K562 (cell line): ENCODE measurements at regions not wholly inside any gene's neighbourhood (a gene's known extent, or its start where the extent isn't known, plus 50 kb on each side); places are given as distances from the start of the nearest gene placed in this dataset.

Experiments
- ATAC-seq: fragments of 200-7000 bp; cut with Tn5 transposase; 3 replicates; pipeline ENCODE4 v1.9.1; 2020; ENCODE audit warnings: moderate library complexity
- BruUV-seq: library from RNA; stranded (reverse); fragments of 400-500 nt; replicated peaks from 2 replicates; lab custom pipeline; 2021; lab: Mats Ljungman, UMichigan
- CTCF ChIA-PET: fragments of 300-600 bp; formaldehyde crosslinking; extraction: SDS; loops from one replicate; lab custom pipeline; 2021; ENCODE audit warnings: low intra/inter-chr PET ratio; lab: Yijun Ruan, JAX
- POLR2A ChIA-PET: fragments of 300-600, 350-650 bp; sonication (Branson Sonifier 250); formaldehyde crosslinking; extraction: SDS; loops from one replicate; lab custom pipeline; 2021; ENCODE audit warnings: antibody characterized with exemption, inconsistent platforms; lab: Yijun Ruan, JAX
- DNase-seq, 4 experiments: peaks; one replicate each; pipeline versions ENCODE4 v3.0.0 to v3.0.0-alpha.2; 2011 to 2018; ENCODE audit warnings: low spot score in 3 of 4, mixed read lengths in 3 of 4; ENCODE audit errors: extremely low read depth in 1 of 4
- FAIRE-seq: peaks from 2 replicates; lab custom pipeline; 2011; peaks lifted over from hg19 to GRCh38; lab: Jason Lieb, UNC
- H2AFZ ChIP-seq: 2 replicates; pipeline ENCODE4 v1.6.0; 2011; ENCODE audit warnings: low read depth, low read length, control low read depth, inconsistent platforms
- H3K27ac ChIP-seq: fragments of 200-600 bp; 3 replicates; pipeline ENCODE4 v1.8.0; 2011; ENCODE audit warnings: low read depth, mild to moderate bottlenecking, control low read depth, inconsistent platforms, low read length, moderate library complexity, mixed read lengths; ENCODE audit errors: extremely low read depth
- H3K27me3 ChIP-seq, 2 experiments: fragments of 300-600 bp in 1 of 2; 2 replicates in 1 of 2; 3 replicates in 1 of 2; pipeline versions ENCODE4 v1.6.0 to v1.8.0; 2011; ENCODE audit warnings: inconsistent platforms in 2 of 2, low read length in 2 of 2, mild to moderate bottlenecking in 1 of 2, mixed read lengths in 1 of 2, moderate library complexity in 1 of 2; ENCODE audit not compliant: control insufficient read depth in 2 of 2, insufficient read depth in 2 of 2
- H3K36me3 ChIP-seq: fragments of 300-600 bp; 3 replicates; pipeline ENCODE4 v1.8.0; 2011; ENCODE audit warnings: mild to moderate bottlenecking, low read length, inconsistent platforms; ENCODE audit not compliant: control insufficient read depth, insufficient read depth
- H3K4me1 ChIP-seq, 2 experiments: fragments of 200-600 bp in 1 of 2; replicated peaks in 1 of 2; 2 replicates in 1 of 2; 3 replicates in 1 of 2; pipeline versions ENCODE4 v1.5.1 to v1.8.0; 2011; ENCODE audit warnings: inconsistent platforms in 2 of 2, low read length in 2 of 2, mild to moderate bottlenecking in 1 of 2, mixed read lengths in 1 of 2, moderate library complexity in 1 of 2; ENCODE audit not compliant: control insufficient read depth in 2 of 2, insufficient read depth in 2 of 2
- H3K4me2 ChIP-seq: 2 replicates; pipeline ENCODE4 v1.6.1; 2011; ENCODE audit warnings: low read length, control low read depth, inconsistent platforms, mixed read lengths; ENCODE audit not compliant: insufficient read depth
- H3K4me3 ChIP-seq: fragments of 200-600 bp; sonication (generic), shearing (Covaris generic); 2 replicates; pipeline ENCODE4 v1.5.1; 2016; ENCODE audit warnings: control low read depth, inconsistent platforms
- H3K79me2 ChIP-seq: fragments of 200-600 bp; 3 replicates; pipeline ENCODE4 v1.8.0; 2011; ENCODE audit warnings: low read length, inconsistent platforms; ENCODE audit not compliant: control insufficient read depth, insufficient read depth
- H3K9ac ChIP-seq, 2 experiments: 2 replicates each; pipeline versions ENCODE4 v1.6.0 to v1.6.1; 2011; ENCODE audit warnings: low read depth in 2 of 2, low read length in 2 of 2, control low read depth in 1 of 2, inconsistent platforms in 1 of 2, mild to moderate bottlenecking in 1 of 2, mixed read lengths in 1 of 2; ENCODE audit not compliant: insufficient read depth in 1 of 2
- H3K9me1 ChIP-seq: one replicate; pipeline ENCODE4 v1.6.0; 2011; ENCODE audit warnings: inconsistent platforms, mild to moderate bottlenecking, low read length, moderate library complexity; ENCODE audit not compliant: control insufficient read depth, insufficient read depth
- H3K9me3 ChIP-seq: replicated peaks from 2 replicates; pipeline ENCODE4 v1.5.1; 2011; ENCODE audit warnings: low read depth, low read length, inconsistent platforms; ENCODE audit not compliant: control insufficient read depth, insufficient read depth
- H4K20me1 ChIP-seq: replicated peaks from 2 replicates; pipeline ENCODE4 v1.6.1; 2011; ENCODE audit warnings: low read length, inconsistent platforms, mixed read lengths; ENCODE audit not compliant: control insufficient read depth, insufficient read depth
- BCL6 ChIP-seq: fragments of 250-450 bp; sonication (Bioruptor Pico); IDR thresholded peaks from 2 replicates; pipeline ENCODE4 v1.4.0; 2020
- DDX20 ChIP-seq: fragments of 450-650 bp; IDR thresholded peaks from 2 replicates; pipeline ENCODE4 v1.6.1; 2016; ENCODE audit warnings: missing genetic modification characterization, low read depth, mild to moderate bottlenecking, missing compliant biosample characterization, moderate library complexity
- GTF2A2 ChIP-seq: IDR thresholded peaks from 2 replicates; pipeline ENCODE4 v1.6.1; 2016; ENCODE audit warnings: mild to moderate bottlenecking, missing genetic modification characterization, missing compliant biosample characterization
- GTF2F1 ChIP-seq: IDR thresholded peaks from 2 replicates; pipeline ENCODE4 v1.6.1; 2011; ENCODE audit warnings: low read depth, low read length, improper control_type of control experiment
- JUNB ChIP-seq: fragments of 450-650 bp; formaldehyde crosslinking; conservative IDR thresholded peaks from 2 replicates; pipeline ENCODE4 v1.4.0; 2020; ENCODE audit warnings: mild to moderate bottlenecking
- MCM7 ChIP-seq, 2 experiments: fragments of 450-650 bp; IDR thresholded peaks; 2 replicates each; pipeline ENCODE4 v1.6.1; 2016 to 2018
- MTA1 ChIP-seq: fragments of 450-650 bp; IDR thresholded peaks from 2 replicates; pipeline ENCODE4 v1.6.1; 2017; ENCODE audit warnings: borderline replicate concordance
- NCOA2 ChIP-seq, 2 experiments: fragments of 450-650 bp; IDR thresholded peaks; 2 replicates each; pipeline ENCODE4 v1.6.1; 2018; ENCODE audit warnings: mild to moderate bottlenecking in 2 of 2, moderate library complexity in 1 of 2; ENCODE audit not compliant: partially characterized antibody in 2 of 2
- SREBF2 ChIP-seq: sonication (generic); formaldehyde crosslinking; IDR thresholded peaks from 2 replicates; pipeline ENCODE4 v1.4.0; 2020; ENCODE audit warnings: mild to moderate bottlenecking, missing genetic modification reagents
- TAL1 ChIP-seq: fragments of 450-650 bp; IDR thresholded peaks from 2 replicates; pipeline ENCODE4 v1.6.1; 2016; ENCODE audit warnings: mild to moderate bottlenecking
- TEAD1 ChIP-seq, 2 experiments: fragments of 450-650 bp in 1 of 2; sonication (generic) in 1 of 2; formaldehyde crosslinking; IDR thresholded peaks; 2 replicates each; pipeline versions ENCODE4 v1.4.0 to v1.8.0; 2020 to 2022; ENCODE audit warnings: mild to moderate bottlenecking in 2 of 2, missing genetic modification reagents in 1 of 2
- ZNF12 ChIP-seq: sonication (generic); formaldehyde crosslinking; IDR thresholded peaks from 2 replicates; pipeline ENCODE4 v1.4.0; 2020; ENCODE audit warnings: mild to moderate bottlenecking, missing genetic modification reagents
- ZNF41 ChIP-seq: fragments of 250-450 bp; sonication (Bioruptor Pico); conservative IDR thresholded peaks from 2 replicates; pipeline ENCODE4 v1.4.0; 2020; ENCODE audit warnings: mild to moderate bottlenecking
- ZNF778 ChIP-seq: fragments of 450-650 bp; formaldehyde crosslinking; IDR thresholded peaks from 2 replicates; pipeline ENCODE4 v1.4.0; 2020; ENCODE audit warnings: mild to moderate bottlenecking, moderate library complexity
- WGBS: fragments of 100-300 bp; shearing (Covaris generic); methylation state at CpG from one replicate; pipeline ENCODE4 v1.1.6; 2016; ENCODE audit warnings: low coverage, mixed read lengths; ENCODE audit not compliant: insufficient coverage; ENCODE audit errors: missing lambda C conversion rate; 5-methylcytosine and 5-hydroxymethylcytosine counted together
- in situ Hi-C: fragments of 300-500 bp; cut with MboI; formaldehyde crosslinking; loops from 4 replicates; pipeline ENCODE4 v1.15.0; 2018; ENCODE audit warnings: inconsistent platforms, mixed read lengths
- intact Hi-C: fragments of 100-400 bp; cut with micrococcal nuclease; formaldehyde crosslinking; loops from 2 replicates; pipeline ENCODE4 v1.14.2; 2022
- TF ChIP-seq, protein P1 (sequence below): fragments of 200-800 bp; sonication (Bioruptor generic); IDR thresholded peaks from 2 replicates; pipeline ENCODE4 v1.6.1; 2017; ENCODE audit warnings: missing genetic modification characterization, missing compliant biosample characterization
- TF ChIP-seq, protein P2 (sequence below): sonication (generic); formaldehyde crosslinking; IDR thresholded peaks from 2 replicates; pipeline ENCODE4 v1.8.1; 2023; ENCODE audit warnings: mild to moderate bottlenecking, missing genetic modification reagents
- TF ChIP-seq, protein P3 (sequence below): fragments of 450-650 bp; IDR thresholded peaks from 2 replicates; pipeline ENCODE4 v1.7.1; 2018; ENCODE audit warnings: mild to moderate bottlenecking, low read depth; ENCODE audit not compliant: partially characterized antibody

DNA sequence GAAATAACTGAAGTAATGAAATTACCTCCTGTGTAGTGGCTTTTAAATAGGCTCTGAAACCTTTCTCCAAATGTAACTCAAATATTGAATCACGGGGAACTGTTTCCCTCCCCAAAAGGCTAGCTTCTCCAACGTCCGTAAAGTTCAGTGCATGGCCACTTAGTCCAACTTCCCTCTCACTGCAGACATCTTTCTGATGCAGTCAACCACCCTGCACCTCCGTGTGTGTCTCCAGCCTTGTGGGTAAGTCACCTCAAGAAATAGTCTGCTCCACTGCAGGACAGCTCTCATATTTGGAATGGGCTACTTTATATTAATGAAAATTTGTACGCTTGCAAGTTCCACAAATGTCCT, 152.5 kb upstream of the CYRIA start (continued):
- TF ChIP-seq TAL1 (no peak), MCM7 (IDR thresholded peaks at IDR 0.05) (no peak), JUNB (CRISPR knock-in tag) (no peak), GTF2A2 (tag) (no peak), ZNF12 (no peak), BCL6 (CRISPR knock-in tag) (no peak), DDX20 (tag) (no peak)
- TF ChIP-seq, protein P1, sequence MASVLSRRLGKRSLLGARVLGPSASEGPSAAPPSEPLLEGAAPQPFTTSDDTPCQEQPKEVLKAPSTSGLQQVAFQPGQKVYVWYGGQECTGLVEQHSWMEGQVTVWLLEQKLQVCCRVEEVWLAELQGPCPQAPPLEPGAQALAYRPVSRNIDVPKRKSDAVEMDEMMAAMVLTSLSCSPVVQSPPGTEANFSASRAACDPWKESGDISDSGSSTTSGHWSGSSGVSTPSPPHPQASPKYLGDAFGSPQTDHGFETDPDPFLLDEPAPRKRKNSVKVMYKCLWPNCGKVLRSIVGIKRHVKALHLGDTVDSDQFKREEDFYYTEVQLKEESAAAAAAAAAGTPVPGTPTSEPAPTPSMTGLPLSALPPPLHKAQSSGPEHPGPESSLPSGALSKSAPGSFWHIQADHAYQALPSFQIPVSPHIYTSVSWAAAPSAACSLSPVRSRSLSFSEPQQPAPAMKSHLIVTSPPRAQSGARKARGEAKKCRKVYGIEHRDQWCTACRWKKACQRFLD (CRISPR knock-in tag), result no peak
- TF ChIP-seq, all 486 proteins: peak for 0

DNA sequence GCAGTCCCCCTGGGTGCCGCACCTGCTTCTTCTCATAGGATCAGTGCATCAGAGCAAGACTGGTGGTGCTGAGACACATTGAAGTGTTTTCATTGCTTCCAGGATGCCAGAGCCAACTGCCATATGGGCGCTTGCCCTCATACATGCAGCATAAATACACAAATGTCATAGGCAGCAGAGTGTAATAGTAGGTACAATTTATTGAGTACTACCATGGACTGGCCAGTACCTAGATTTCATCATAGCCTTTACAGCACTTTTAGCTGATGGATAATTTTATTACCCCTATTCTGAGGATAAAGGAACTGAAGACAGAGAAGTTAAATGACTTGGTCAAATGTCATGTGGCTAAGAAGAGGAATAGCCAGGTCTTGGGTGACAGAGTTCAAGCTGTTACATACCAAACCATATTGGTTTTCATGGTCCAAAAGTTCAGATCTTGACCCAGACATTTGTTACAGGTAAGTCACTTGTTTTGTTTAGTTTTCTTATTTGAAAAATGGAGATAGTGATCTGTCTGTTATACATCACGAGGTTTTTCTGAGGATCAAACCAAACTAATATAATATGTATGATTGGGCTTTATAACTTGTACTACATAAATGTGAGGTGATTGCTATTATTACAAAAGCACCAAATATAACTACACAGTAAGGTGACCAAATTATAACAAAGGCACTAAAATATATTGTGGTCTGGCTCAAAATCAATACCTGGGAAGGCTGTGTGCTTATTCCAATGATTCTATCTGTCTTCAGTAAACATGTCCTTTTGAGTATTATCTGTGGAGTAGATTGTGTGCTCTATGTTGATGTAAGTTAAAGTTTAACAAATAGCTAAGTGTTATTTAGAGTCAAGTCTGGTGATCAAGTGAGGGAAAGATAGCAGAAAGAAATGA, 151.9 kb upstream of the CYRIA start:
- in situ Hi-C loops, result no loop called here
- no peak for DNase-seq
- BruUV-seq, result no TSS peak
- TF ChIP-seq NCOA2 (IDR thresholded peaks at IDR 0.05; ENCODE audit: partially characterized antibody in 2 of 2), result no peak
- TF ChIP-seq GTF2F1, result no peak
- no peak for TF ChIP-seq ZNF778 (CRISPR knock-in tag)
- no peak for TF ChIP-seq TEAD1 (CRISPR knock-in tag; IDR thresholded peaks at IDR 0.05)
- TF ChIP-seq, protein P2, sequence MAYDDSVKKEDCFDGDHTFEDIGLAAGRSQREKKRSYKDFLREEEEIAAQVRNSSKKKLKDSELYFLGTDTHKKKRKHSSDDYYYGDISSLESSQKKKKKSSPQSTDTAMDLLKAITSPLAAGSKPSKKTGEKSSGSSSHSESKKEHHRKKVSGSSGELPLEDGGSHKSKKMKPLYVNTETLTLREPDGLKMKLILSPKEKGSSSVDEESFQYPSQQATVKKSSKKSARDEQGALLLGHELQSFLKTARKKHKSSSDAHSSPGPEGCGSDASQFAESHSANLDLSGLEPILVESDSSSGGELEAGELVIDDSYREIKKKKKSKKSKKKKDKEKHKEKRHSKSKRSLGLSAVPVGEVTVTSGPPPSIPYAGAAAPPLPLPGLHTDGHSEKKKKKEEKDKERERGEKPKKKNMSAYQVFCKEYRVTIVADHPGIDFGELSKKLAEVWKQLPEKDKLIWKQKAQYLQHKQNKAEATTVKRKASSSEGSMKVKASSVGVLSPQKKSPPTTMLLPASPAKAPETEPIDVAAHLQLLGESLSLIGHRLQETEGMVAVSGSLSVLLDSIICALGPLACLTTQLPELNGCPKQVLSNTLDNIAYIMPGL (CRISPR knock-in tag), result no peak
- no peak for TF ChIP-seq ZNF41 (CRISPR knock-in tag)
- TF ChIP-seq, protein P3, sequence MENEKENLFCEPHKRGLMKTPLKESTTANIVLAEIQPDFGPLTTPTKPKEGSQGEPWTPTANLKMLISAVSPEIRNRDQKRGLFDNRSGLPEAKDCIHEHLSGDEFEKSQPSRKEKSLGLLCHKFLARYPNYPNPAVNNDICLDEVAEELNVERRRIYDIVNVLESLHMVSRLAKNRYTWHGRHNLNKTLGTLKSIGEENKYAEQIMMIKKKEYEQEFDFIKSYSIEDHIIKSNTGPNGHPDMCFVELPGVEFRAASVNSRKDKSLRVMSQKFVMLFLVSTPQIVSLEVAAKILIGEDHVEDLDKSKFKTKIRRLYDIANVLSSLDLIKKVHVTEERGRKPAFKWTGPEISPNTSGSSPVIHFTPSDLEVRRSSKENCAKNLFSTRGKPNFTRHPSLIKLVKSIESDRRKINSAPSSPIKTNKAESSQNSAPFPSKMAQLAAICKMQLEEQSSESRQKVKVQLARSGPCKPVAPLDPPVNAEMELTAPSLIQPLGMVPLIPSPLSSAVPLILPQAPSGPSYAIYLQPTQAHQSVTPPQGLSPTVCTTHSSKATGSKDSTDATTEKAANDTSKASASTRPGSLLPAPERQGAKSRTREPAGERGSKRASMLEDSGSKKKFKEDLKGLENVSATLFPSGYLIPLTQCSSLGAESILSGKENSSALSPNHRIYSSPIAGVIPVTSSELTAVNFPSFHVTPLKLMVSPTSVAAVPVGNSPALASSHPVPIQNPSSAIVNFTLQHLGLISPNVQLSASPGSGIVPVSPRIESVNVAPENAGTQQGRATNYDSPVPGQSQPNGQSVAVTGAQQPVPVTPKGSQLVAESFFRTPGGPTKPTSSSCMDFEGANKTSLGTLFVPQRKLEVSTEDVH, result no peak
- TF ChIP-seq MTA1, result no peak
- TF ChIP-seq SREBF2 (CRISPR knock-in tag), result no peak

More for the DNA sequence above, 151.9 kb upstream of the CYRIA start:
- Histone ChIP-seq H3K9me1 (no peaks in the 10 kb centered on the region), H3K27me3 (no peaks in the 10 kb centered on the region; a peak in 1 of 5 replicates), H3K27ac (no peak overlapping the region), H3K4me3 (no peak overlapping the region), H3K36me3 (no peaks in the 10 kb centered on the region), H3K79me2 (no peaks in the 10 kb centered on the region), H2AFZ (no peak overlapping the region), H3K4me2 (no peak overlapping the region), H4K20me1 (no peaks in the 10 kb centered on the region), H3K4me1 (no peaks in the 10 kb centered on the region), H3K9ac (no peak overlapping the region), H3K9me3 (no peaks in the 10 kb centered on the region)
- ChIA-PET POLR2A (no interaction called here), CTCF (no interaction called here)
- FAIRE-seq, result no peak
- ATAC-seq, result no peak
- intact Hi-C loops, result no loop called here
- WGBS, result 0% methylated on average over 3 of the region's 3 CpGs
